ENCODE measurements at regions not wholly inside any gene's neighbourhood (a gene's known extent, or its start where the extent isn't known, plus 50 kb on each side); places are given as distances from the start of the nearest gene placed in this dataset.

DNA sequence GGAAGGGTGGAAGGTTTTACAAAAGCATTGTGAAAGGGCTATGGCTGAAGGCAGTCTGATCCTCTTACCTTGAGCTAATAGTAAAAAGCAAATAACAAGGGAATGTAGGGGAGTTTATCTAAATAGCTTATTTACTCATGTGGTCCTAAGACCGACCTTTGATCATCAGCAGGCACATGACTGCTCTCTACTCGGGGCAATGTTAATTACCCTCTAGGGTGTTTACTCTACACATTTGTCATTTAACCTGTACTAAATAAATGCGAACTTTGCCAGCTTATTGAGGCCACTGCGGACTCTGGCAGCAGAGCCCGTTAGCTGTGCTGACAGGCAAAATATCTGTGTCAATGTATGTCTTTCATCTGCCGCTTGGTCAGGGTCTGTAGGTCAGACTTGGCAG lies 768.3 kb upstream of the ATXN7L3B start:
- TF ChIP-seq, protein P1, sequence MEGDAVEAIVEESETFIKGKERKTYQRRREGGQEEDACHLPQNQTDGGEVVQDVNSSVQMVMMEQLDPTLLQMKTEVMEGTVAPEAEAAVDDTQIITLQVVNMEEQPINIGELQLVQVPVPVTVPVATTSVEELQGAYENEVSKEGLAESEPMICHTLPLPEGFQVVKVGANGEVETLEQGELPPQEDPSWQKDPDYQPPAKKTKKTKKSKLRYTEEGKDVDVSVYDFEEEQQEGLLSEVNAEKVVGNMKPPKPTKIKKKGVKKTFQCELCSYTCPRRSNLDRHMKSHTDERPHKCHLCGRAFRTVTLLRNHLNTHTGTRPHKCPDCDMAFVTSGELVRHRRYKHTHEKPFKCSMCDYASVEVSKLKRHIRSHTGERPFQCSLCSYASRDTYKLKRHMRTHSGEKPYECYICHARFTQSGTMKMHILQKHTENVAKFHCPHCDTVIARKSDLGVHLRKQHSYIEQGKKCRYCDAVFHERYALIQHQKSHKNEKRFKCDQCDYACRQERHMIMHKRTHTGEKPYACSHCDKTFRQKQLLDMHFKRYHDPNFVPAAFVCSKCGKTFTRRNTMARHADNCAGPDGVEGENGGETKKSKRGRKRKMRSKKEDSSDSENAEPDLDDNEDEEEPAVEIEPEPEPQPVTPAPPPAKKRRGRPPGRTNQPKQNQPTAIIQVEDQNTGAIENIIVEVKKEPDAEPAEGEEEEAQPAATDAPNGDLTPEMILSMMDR (IDR thresholded peaks at IDR 0.05; ENCODE audit: low read length) = no peak
- TF ChIP-seq EZH2 (optimal IDR thresholded peaks at IDR 0.05; ENCODE audit: low read depth, low read length) = no peak

Measured in MM.1S (cell line).